SK-N-SH treated with all-trans-retinoic acid at 6 μM for 48 hours (cell line): ENCODE measurements at regions not wholly inside any gene's neighbourhood (a gene's known extent, or its start where the extent isn't known, plus 50 kb on each side); places are given as distances from the start of the nearest gene placed in this dataset.

Experiments used
- BACH2 ChIP-seq: fragments of 250-450 bp; sonication (Bioruptor Pico); IDR thresholded peaks from 2 replicates; pipeline ENCODE4 v1.9.0; 2021; ENCODE audit warnings: mild to moderate bottlenecking, borderline replicate concordance
- GLIS3 ChIP-seq: fragments of 250-450 bp; sonication (Bioruptor Pico); IDR thresholded peaks from 2 replicates; pipeline ENCODE4 v1.5.0; 2020; ENCODE audit warnings: mild to moderate bottlenecking, moderate library complexity
- PPARA ChIP-seq: fragments of 250-450 bp; sonication (Bioruptor Pico); IDR thresholded peaks from 2 replicates; pipeline ENCODE4 v1.5.0; 2020; ENCODE audit warnings: mild to moderate bottlenecking, borderline replicate concordance
- RARB ChIP-seq: fragments of 250-450 bp; sonication (Bioruptor Pico); IDR thresholded peaks from 2 replicates; pipeline ENCODE4 v1.8.0; 2021; ENCODE audit warnings: mild to moderate bottlenecking, moderate library complexity
- TOX ChIP-seq: fragments of 250-450 bp; sonication (Bioruptor Pico); IDR thresholded peaks from 2 replicates; pipeline ENCODE4 v1.8.0; 2021; ENCODE audit warnings: mild to moderate bottlenecking, moderate library complexity, borderline replicate concordance
- ZFP3 ChIP-seq: fragments of 250-450 bp; sonication (Bioruptor Pico); IDR thresholded peaks from 2 replicates; pipeline ENCODE4 v1.5.0; 2020; ENCODE audit warnings: mild to moderate bottlenecking, moderate library complexity
- ZFP30 ChIP-seq: fragments of 450-650 bp; formaldehyde crosslinking; IDR thresholded peaks from 2 replicates; pipeline ENCODE4 v1.5.0; 2022; ENCODE audit warnings: mild to moderate bottlenecking, moderate library complexity
- TF ChIP-seq, protein P1 (sequence below): fragments of 250-450 bp; sonication (Bioruptor Pico); IDR thresholded peaks from 2 replicates; pipeline ENCODE4 v1.5.1; 2021; ENCODE audit warnings: mild to moderate bottlenecking, moderate library complexity
- TF ChIP-seq, protein P2 (sequence below): fragments of 250-450 bp; sonication (Bioruptor Pico); IDR thresholded peaks from 2 replicates; pipeline ENCODE4 v1.8.0; 2020; ENCODE audit warnings: mild to moderate bottlenecking, moderate library complexity, borderline replicate concordance
- TF ChIP-seq, protein P3 (sequence below): fragments of 250-450 bp; sonication (Bioruptor Pico); IDR thresholded peaks from 2 replicates; pipeline ENCODE4 v1.5.0; 2020; ENCODE audit warnings: mild to moderate bottlenecking, moderate library complexity

DNA sequence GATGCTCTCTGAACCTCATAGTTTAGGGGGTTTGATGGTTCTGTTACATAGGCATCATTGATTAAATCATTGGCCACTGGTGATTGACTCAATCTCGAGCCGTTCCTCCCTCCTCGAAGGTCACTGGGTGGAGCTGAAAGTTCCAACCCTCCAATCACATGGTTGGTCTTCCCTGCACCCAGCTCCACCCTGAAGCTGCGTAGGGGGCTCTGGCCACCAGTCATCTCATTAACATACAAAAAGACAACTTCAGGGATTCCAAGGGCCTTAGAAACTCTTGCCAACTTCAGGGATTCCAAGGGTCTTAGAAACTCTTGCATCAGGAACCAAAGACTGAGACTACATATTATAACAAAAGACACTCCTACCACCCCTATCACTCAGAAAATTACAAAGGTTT is 306.5 kb upstream of the TNRC6C start:
- no peak for TF ChIP-seq GLIS3
- TF ChIP-seq, protein P1, sequence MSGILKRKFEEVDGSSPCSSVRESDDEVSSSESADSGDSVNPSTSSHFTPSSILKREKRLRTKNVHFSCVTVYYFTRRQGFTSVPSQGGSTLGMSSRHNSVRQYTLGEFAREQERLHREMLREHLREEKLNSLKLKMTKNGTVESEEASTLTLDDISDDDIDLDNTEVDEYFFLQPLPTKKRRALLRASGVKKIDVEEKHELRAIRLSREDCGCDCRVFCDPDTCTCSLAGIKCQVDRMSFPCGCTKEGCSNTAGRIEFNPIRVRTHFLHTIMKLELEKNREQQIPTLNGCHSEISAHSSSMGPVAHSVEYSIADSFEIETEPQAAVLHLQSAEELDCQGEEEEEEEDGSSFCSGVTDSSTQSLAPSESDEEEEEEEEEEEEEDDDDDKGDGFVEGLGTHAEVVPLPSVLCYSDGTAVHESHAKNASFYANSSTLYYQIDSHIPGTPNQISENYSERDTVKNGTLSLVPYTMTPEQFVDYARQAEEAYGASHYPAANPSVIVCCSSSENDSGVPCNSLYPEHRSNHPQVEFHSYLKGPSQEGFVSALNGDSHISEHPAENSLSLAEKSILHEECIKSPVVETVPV (CRISPR knock-in tag) = no peak
- no peak for TF ChIP-seq TOX (CRISPR knock-in tag)
- TF ChIP-seq ZFP30 (CRISPR knock-in tag) = no peak
- TF ChIP-seq ZFP3 (CRISPR knock-in tag) = no peak
- no peak for TF ChIP-seq RARB
- TF ChIP-seq, protein P2, sequence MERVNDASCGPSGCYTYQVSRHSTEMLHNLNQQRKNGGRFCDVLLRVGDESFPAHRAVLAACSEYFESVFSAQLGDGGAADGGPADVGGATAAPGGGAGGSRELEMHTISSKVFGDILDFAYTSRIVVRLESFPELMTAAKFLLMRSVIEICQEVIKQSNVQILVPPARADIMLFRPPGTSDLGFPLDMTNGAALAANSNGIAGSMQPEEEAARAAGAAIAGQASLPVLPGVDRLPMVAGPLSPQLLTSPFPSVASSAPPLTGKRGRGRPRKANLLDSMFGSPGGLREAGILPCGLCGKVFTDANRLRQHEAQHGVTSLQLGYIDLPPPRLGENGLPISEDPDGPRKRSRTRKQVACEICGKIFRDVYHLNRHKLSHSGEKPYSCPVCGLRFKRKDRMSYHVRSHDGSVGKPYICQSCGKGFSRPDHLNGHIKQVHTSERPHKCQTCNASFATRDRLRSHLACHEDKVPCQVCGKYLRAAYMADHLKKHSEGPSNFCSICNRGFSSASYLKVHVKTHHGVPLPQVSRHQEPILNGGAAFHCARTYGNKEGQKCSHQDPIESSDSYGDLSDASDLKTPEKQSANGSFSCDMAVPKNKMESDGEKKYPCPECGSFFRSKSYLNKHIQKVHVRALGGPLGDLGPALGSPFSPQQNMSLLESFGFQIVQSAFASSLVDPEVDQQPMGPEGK (CRISPR knock-in tag) = no peak
- no peak for TF ChIP-seq PPARA (CRISPR knock-in tag)
- TF ChIP-seq, protein P3, sequence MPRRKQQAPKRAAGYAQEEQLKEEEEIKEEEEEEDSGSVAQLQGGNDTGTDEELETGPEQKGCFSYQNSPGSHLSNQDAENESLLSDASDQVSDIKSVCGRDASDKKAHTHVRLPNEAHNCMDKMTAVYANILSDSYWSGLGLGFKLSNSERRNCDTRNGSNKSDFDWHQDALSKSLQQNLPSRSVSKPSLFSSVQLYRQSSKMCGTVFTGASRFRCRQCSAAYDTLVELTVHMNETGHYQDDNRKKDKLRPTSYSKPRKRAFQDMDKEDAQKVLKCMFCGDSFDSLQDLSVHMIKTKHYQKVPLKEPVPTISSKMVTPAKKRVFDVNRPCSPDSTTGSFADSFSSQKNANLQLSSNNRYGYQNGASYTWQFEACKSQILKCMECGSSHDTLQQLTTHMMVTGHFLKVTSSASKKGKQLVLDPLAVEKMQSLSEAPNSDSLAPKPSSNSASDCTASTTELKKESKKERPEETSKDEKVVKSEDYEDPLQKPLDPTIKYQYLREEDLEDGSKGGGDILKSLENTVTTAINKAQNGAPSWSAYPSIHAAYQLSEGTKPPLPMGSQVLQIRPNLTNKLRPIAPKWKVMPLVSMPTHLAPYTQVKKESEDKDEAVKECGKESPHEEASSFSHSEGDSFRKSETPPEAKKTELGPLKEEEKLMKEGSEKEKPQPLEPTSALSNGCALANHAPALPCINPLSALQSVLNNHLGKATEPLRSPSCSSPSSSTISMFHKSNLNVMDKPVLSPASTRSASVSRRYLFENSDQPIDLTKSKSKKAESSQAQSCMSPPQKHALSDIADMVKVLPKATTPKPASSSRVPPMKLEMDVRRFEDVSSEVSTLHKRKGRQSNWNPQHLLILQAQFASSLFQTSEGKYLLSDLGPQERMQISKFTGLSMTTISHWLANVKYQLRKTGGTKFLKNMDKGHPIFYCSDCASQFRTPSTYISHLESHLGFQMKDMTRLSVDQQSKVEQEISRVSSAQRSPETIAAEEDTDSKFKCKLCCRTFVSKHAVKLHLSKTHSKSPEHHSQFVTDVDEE (CRISPR knock-in tag) = no peak
- no peak for TF ChIP-seq BACH2 (CRISPR knock-in tag)
